ENCODE measurements at regions not wholly inside any gene's neighbourhood (a gene's known extent, or its start where the extent isn't known, plus 50 kb on each side); places are given as distances from the start of the nearest gene placed in this dataset.

DNA sequence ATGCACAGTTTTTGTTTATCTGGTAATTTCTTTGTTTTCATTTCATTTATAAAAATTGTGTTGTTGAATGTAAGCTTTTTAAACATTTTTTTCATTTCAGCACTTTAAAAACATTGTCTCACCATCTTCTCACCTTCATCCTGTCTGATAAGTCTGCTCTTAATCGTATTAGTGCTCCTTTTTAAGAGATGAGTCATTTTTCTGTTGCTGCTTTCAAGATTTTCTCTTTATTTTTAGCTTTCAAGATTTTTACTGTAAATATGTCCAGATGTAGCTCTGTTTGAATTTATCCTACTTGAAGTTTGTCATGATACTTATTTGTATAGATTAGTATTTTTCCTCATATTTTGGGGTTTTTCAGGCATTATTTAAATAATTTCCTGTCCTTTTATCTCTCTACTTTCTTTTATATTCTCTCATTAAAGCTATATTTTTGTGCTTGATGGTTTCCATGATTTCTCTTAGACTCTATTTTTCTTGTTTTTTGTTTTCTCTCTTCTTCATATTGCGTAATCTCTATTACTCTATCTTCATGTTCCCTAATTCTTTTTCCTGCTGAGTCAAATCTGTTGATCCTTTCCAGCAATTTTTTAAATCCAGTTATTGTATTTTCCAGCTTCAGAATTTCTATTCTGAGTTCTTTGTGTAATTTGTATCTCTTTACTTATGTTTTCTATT lies 1400.4 kb upstream of the PCDH7 start:
- DNase-seq: no peak
- intact Hi-C loops (cut with DNase I; ENCODE audit: low total_unique reads): no loop called here
- no peaks in the 10 kb centered on the region for H3K4me1 ChIP-seq
- TF ChIP-seq POLR2AphosphoS5 (IDR thresholded peaks at IDR 0.05) (no peak), EP300 (IDR thresholded peaks at IDR 0.05) (no peak), POLR2A (IDR thresholded peaks at IDR 0.05) (no peak)
- TF ChIP-seq, protein P1, sequence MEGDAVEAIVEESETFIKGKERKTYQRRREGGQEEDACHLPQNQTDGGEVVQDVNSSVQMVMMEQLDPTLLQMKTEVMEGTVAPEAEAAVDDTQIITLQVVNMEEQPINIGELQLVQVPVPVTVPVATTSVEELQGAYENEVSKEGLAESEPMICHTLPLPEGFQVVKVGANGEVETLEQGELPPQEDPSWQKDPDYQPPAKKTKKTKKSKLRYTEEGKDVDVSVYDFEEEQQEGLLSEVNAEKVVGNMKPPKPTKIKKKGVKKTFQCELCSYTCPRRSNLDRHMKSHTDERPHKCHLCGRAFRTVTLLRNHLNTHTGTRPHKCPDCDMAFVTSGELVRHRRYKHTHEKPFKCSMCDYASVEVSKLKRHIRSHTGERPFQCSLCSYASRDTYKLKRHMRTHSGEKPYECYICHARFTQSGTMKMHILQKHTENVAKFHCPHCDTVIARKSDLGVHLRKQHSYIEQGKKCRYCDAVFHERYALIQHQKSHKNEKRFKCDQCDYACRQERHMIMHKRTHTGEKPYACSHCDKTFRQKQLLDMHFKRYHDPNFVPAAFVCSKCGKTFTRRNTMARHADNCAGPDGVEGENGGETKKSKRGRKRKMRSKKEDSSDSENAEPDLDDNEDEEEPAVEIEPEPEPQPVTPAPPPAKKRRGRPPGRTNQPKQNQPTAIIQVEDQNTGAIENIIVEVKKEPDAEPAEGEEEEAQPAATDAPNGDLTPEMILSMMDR (IDR thresholded peaks at IDR 0.05): no peak
- peaks cover 0 to 7% (median 3%) of the 10 kb centered on the region in 4 donors for H3K9me3 ChIP-seq
- H3K27me3 ChIP-seq: no peaks in the 10 kb centered on the region
- no peak overlapping the region for H3K27ac ChIP-seq
- H3K4me3 ChIP-seq: no peak overlapping the region
- 75 to 88% (median 78%) methylated on average over 2 of the region's 2 CpGs for WGBS, 5 donors
- no peaks in the 10 kb centered on the region for H3K36me3 ChIP-seq

DNA sequence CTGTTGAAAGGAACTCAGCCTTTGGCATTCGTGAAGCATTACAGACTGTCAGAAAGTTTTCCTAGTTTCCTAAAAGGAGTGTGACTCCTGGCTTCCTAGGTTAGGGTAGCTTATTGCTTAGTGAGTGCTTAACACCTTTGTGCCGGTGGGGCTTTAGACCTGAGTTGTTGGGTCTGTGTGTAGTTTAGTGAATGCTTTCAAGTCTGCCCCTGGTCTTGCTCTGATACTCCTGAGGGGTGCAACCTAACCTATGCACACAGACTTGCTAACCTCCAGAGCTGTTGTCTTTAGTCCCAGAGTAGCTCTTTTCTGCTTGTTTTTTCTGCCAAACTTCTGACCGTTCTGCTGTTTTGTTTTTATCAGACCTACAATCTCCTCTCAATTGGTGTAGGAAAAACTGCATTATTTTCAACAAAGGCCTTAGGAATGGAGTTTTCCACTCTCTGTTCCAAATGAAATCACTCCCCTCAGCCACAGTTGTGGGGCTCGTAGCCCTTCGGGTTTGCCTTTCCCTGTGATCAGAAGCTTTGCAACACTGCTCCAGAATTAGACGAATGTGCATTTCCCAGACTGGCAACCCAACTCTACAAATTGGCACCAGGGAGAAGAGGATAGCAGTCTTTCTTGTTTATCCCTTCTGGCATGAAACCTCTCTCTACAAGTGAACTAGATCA lies 1399.1 kb upstream of the PCDH7 start:
- Histone ChIP-seq H3K27ac (no peak overlapping the region), H3K27me3 (no peaks in the 10 kb centered on the region), H3K36me3 (no peaks in the 10 kb centered on the region), H3K9me3 (peaks cover 0 to 7% (median 3%) of the 10 kb centered on the region in 4 donors), H3K4me1 (no peaks in the 10 kb centered on the region), H3K4me3 (no peak overlapping the region)
- intact Hi-C loops (cut with DNase I; ENCODE audit: low total_unique reads): no loop called here
- DNase-seq: no peak
- 52 to 63% (median 58%) methylated on average over 6 of the region's 6 CpGs for WGBS, 5 donors
- TF ChIP-seq, protein P1 (IDR thresholded peaks at IDR 0.05): no peak

DNA sequence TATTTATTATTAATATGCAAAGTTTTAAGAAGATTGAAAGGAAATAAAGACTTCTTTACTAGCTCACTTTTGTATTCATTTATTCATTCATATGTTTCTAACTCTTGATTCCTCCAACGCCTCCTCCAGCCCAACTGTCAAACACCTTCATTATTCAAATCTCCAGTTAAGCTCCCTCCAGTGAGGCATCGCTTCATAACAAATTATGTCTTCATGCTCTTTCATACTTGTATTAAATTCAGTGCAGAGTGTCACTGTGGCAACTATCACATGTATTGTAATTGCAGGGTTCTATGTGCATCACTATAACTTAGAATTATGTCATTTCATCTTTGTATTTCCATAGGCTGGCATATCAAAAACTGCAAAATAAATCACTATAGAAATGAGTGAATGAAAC lies 1394.2 kb upstream of the PCDH7 start:
- intact Hi-C loops (cut with DNase I; ENCODE audit: low total_unique reads): no loop called here
- no peak for DNase-seq
- Histone ChIP-seq H3K27me3 (no peaks in the 10 kb centered on the region), H3K36me3 (no peaks in the 10 kb centered on the region), H3K4me1 (no peaks in the 10 kb centered on the region), H3K9me3 (no peaks in the 10 kb centered on the region), H3K27ac (no peak overlapping the region), H3K4me3 (no peak overlapping the region)
- 45 to 81% (median 79%) methylated on average over 2 of the region's 2 CpGs for WGBS, 5 donors
- TF ChIP-seq, protein P1 (IDR thresholded peaks at IDR 0.05): no peak
- TF ChIP-seq POLR2AphosphoS5 (IDR thresholded peaks at IDR 0.05): no peak
- no peak for TF ChIP-seq EP300 (IDR thresholded peaks at IDR 0.05)
- TF ChIP-seq POLR2A (IDR thresholded peaks at IDR 0.05): no peak

DNA sequence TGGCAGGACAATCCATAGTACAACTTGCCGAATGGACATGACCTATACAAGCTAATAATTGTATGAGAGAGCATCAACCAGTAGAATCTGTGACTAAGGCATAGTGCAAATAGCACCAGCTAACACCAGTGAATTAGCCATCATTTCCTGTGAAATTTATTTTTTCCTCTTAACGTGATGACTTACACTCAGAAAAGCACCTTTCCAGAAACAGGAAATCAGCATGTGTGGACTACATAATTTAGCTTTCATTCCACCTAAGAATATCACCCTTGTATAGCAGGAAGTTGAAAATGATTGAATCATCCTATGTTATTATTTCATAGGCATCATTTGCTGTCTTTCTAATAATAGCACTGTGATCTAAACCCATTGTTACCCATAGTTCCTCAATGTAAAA lies 1393.4 kb upstream of the PCDH7 start:
- Histone ChIP-seq H3K36me3 (no peaks in the 10 kb centered on the region), H3K9me3 (no peaks in the 10 kb centered on the region), H3K4me1 (no peaks in the 10 kb centered on the region), H3K27me3 (no peaks in the 10 kb centered on the region), H3K4me3 (no peak overlapping the region), H3K27ac (no peak overlapping the region)
- peak in 1 of 2 donors; percentile 6 for DNase-seq
- TF ChIP-seq POLR2A (IDR thresholded peaks at IDR 0.05) (no peak), EP300 (IDR thresholded peaks at IDR 0.05) (no peak)
- TF ChIP-seq, protein P1 (IDR thresholded peaks at IDR 0.05): no peak
- WGBS, 5 donors: 60 to 66% (median 63%) methylated on average over 2 of the region's 2 CpGs
- intact Hi-C loops (cut with DNase I; ENCODE audit: low total_unique reads): no loop called here
